Caco-2 (cell line): ENCODE measurements at regions not wholly inside any gene's neighbourhood (a gene's known extent, or its start where the extent isn't known, plus 50 kb on each side); places are given as distances from the start of the nearest gene placed in this dataset.

Source experiments
- BruUV-seq: library from RNA; stranded (reverse); fragments of 400-500 nt; replicated peaks from 2 replicates; lab custom pipeline; 2021; lab: Mats Ljungman, UMichigan
- CTCF ChIA-PET: fragments of 300-600 bp; sonication (Branson Sonifier 250); formaldehyde crosslinking; loops from one replicate; lab custom pipeline; 2022; ENCODE audit warnings: antibody characterized with exemption; lab: Charles Lee
- POLR2A ChIA-PET: fragments of 300-600 bp; sonication (Branson Sonifier 250); formaldehyde crosslinking; loops from one replicate; lab custom pipeline; 2022; ENCODE audit warnings: antibody characterized with exemption; lab: Charles Lee
- DNase-seq, 2 experiments: peaks; one replicate each; pipeline versions ENCODE4 v3.0.0 to v3.0.0-alpha.2; 2020 to 2022
- H3K27me3 ChIP-seq: replicated peaks from 2 replicates; pipeline ENCODE4 v1.6.0; 2011; ENCODE audit warnings: low read length; ENCODE audit not compliant: control insufficient read depth, insufficient read depth
- H3K36me3 ChIP-seq: 2 replicates; pipeline ENCODE4 v1.5.1; 2011; ENCODE audit warnings: low read length; ENCODE audit not compliant: control insufficient read depth, insufficient read depth
- H3K4me1 ChIP-seq: fragments of 250-450 bp; sonication (Bioruptor Pico); 2 replicates; pipeline ENCODE4 v1.5.1; 2020; ENCODE audit warnings: mild to moderate bottlenecking
- H3K4me3 ChIP-seq: 2 replicates; pipeline ENCODE4 v1.5.1; 2011; ENCODE audit warnings: low read depth, mild to moderate bottlenecking, control low read depth, low read length
- H3K9me3 ChIP-seq: fragments of 250-450 bp; sonication (Bioruptor Pico); 2 replicates; pipeline ENCODE4 v1.5.1; 2020; ENCODE audit warnings: mild to moderate bottlenecking, moderate library complexity
- H3K27ac Mint-ChIP-seq: one replicate; pipeline ENCODE4 v1.8.0; 2022; ENCODE audit warnings: mixed read lengths; ENCODE audit not compliant: unreplicated experiment
- H3K27me3 Mint-ChIP-seq: one replicate; pipeline ENCODE4 v1.8.0; 2022; ENCODE audit warnings: mixed read lengths; ENCODE audit not compliant: insufficient read depth, unreplicated experiment
- H3K36me3 Mint-ChIP-seq: one replicate; pipeline ENCODE4 v1.8.0; 2022; ENCODE audit warnings: mild to moderate bottlenecking, mixed read lengths; ENCODE audit not compliant: insufficient read depth, unreplicated experiment
- H3K4me1 Mint-ChIP-seq: one replicate; pipeline ENCODE4 v1.8.0; 2022; ENCODE audit warnings: low read depth, mixed read lengths; ENCODE audit not compliant: unreplicated experiment
- H3K4me3 Mint-ChIP-seq: one replicate; pipeline ENCODE4 v1.8.0; 2022; ENCODE audit warnings: mild to moderate bottlenecking, moderate library complexity, mixed read lengths; ENCODE audit not compliant: unreplicated experiment
- H3K9me3 Mint-ChIP-seq: one replicate; pipeline ENCODE4 v1.8.0; 2022; ENCODE audit warnings: mixed read lengths; ENCODE audit not compliant: unreplicated experiment
- intact Hi-C: fragments of 100-400 bp; cut with micrococcal nuclease; formaldehyde crosslinking; loops from one replicate; pipeline ENCODE4 v1.10.0; 2022; ENCODE audit not compliant: unreplicated experiment
- TF ChIP-seq, protein P1 (sequence below), 2 experiments: fragments of 200-600 bp in 1 of 2; IDR thresholded peaks; 1 replicate in 1 of 2; 2 replicates in 1 of 2; pipeline versions ENCODE4 v1.5.1 to v1.8.0; 2011 to 2022; ENCODE audit warnings: antibody characterized with exemption in 1 of 2, control low read depth in 1 of 2, inconsistent platforms in 1 of 2, low read depth in 1 of 2, low read length in 1 of 2, mild to moderate bottlenecking in 1 of 2, moderate library complexity in 1 of 2; ENCODE audit not compliant: insufficient read depth in 1 of 2, severe bottlenecking in 1 of 2, unreplicated experiment in 1 of 2

- no peaks in the 10 kb centered on the region for H3K36me3 Mint-ChIP-seq
- ChIA-PET POLR2A (interaction anchor here (0.6 kb wide), 1 partner anchor 16 kb away, joined by 5 read pairs; no protein-coding TSS in a partner anchor), CTCF (interaction anchor here (0.6 to 1.5 kb wide), 3 partner anchors 11 to 469 kb away, joined by 3 to 4 read pairs (median 4); partner anchors contain the start of gene MYCN)
These were observed 257.2 kb downstream of the CYRIA start for GRCh38 chr2:16408331-16409005.

GRCh38 chr2:16407358-16407757 is 258.3 kb downstream of the CYRIA start:
- no peaks in the 10 kb centered on the region for H3K27me3 ChIP-seq
- no peak overlapping the region for H3K4me3 Mint-ChIP-seq
- TF ChIP-seq, protein P1, sequence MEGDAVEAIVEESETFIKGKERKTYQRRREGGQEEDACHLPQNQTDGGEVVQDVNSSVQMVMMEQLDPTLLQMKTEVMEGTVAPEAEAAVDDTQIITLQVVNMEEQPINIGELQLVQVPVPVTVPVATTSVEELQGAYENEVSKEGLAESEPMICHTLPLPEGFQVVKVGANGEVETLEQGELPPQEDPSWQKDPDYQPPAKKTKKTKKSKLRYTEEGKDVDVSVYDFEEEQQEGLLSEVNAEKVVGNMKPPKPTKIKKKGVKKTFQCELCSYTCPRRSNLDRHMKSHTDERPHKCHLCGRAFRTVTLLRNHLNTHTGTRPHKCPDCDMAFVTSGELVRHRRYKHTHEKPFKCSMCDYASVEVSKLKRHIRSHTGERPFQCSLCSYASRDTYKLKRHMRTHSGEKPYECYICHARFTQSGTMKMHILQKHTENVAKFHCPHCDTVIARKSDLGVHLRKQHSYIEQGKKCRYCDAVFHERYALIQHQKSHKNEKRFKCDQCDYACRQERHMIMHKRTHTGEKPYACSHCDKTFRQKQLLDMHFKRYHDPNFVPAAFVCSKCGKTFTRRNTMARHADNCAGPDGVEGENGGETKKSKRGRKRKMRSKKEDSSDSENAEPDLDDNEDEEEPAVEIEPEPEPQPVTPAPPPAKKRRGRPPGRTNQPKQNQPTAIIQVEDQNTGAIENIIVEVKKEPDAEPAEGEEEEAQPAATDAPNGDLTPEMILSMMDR (IDR thresholded peaks at IDR 0.05; ENCODE audit: insufficient read depth in 1 of 2, low read depth in 1 of 2, low read length in 1 of 2, severe bottlenecking in 1 of 2, unreplicated experiment in 1 of 2): no peak
- H3K4me1 Mint-ChIP-seq: peaks cover 43% of the 10 kb centered on the region
- no peak for DNase-seq
- no peak overlapping the region for H3K27ac Mint-ChIP-seq
- intact Hi-C loops: loop anchor here (5.0 kb wide), 1 partner anchor 80 kb away; no protein-coding TSS in a partner anchor
- peaks cover 46% of the 10 kb centered on the region for H3K4me1 ChIP-seq
- ChIA-PET CTCF (no interaction called here), POLR2A (interaction anchor here (0.6 to 1.0 kb wide), 2 partner anchors 18 to 89 kb away, joined by 3 to 5 read pairs; no protein-coding TSS in a partner anchor)
- no peaks in the 10 kb centered on the region for H3K9me3 ChIP-seq
- H3K36me3 ChIP-seq: no peaks in the 10 kb centered on the region; the same call in none of the 2 replicates
- H3K36me3 Mint-ChIP-seq: no peaks in the 10 kb centered on the region
- H3K9me3 Mint-ChIP-seq: peaks cover 36% of the 10 kb centered on the region
- H3K4me3 ChIP-seq: no peak overlapping the region
- H3K27me3 Mint-ChIP-seq: no peaks in the 10 kb centered on the region
- BruUV-seq: no TSS peak

More at GRCh38 chr2:16408331-16409005, 257.2 kb downstream of the CYRIA start:
- no peak for DNase-seq
- peaks cover 39% of the 10 kb centered on the region for H3K4me1 ChIP-seq
- TF ChIP-seq, protein P1 (IDR thresholded peaks at IDR 0.05; ENCODE audit: insufficient read depth in 1 of 2, low read depth in 1 of 2, low read length in 1 of 2, severe bottlenecking in 1 of 2, unreplicated experiment in 1 of 2): no peak
- Mint-ChIP-seq H3K4me3 (no peak overlapping the region), H3K27me3 (no peaks in the 10 kb centered on the region), H3K9me3 (peaks cover 34% of the 10 kb centered on the region), H3K27ac (peak overlapping the region; percentile 22), H3K4me1 (peaks cover 54% of the 10 kb centered on the region)
- H3K27me3 ChIP-seq: no peaks in the 10 kb centered on the region
- no peaks in the 10 kb centered on the region; the same call in none of the 2 replicates for H3K36me3 ChIP-seq
- no peak overlapping the region for H3K4me3 ChIP-seq
- no TSS peak for BruUV-seq
- intact Hi-C loops: loop anchor here (1.0 to 5.0 kb wide), 3 partner anchors 15 to 79 kb away; no protein-coding TSS in a partner anchor
- no peaks in the 10 kb centered on the region for H3K9me3 ChIP-seq

GRCh38 chr2:16406496-16407289 is 258.9 kb downstream of the CYRIA start:
- H3K27me3 ChIP-seq: no peaks in the 10 kb centered on the region
- Mint-ChIP-seq H3K36me3 (no peaks in the 10 kb centered on the region), H3K4me3 (no peak overlapping the region), H3K27me3 (no peaks in the 10 kb centered on the region), H3K9me3 (peaks cover 29% of the 10 kb centered on the region), H3K27ac (no peak overlapping the region), H3K4me1 (peaks cover 43% of the 10 kb centered on the region)
- ChIA-PET CTCF (no interaction called here), POLR2A (interaction anchor here (0.6 to 1.0 kb wide), 3 partner anchors 19 to 312 kb away, joined by 3 to 5 read pairs (median 3); no protein-coding TSS in a partner anchor)
- intact Hi-C loops: loop anchor here (5.0 kb wide), 1 partner anchor 81 kb away; no protein-coding TSS in a partner anchor
- H3K4me1 ChIP-seq: peaks cover 43% of the 10 kb centered on the region
- no TSS peak for BruUV-seq
- no peaks in the 10 kb centered on the region; the same call in none of the 2 replicates for H3K36me3 ChIP-seq
- DNase-seq: no peak
- no peak overlapping the region for H3K4me3 ChIP-seq
- TF ChIP-seq, protein P1 (IDR thresholded peaks at IDR 0.05; ENCODE audit: insufficient read depth in 1 of 2, low read depth in 1 of 2, low read length in 1 of 2, severe bottlenecking in 1 of 2, unreplicated experiment in 1 of 2): no peak
- H3K9me3 ChIP-seq: no peaks in the 10 kb centered on the region
